A549 (cell line): ENCODE measurements at regions not wholly inside any gene's neighbourhood (a gene's known extent, or its start where the extent isn't known, plus 50 kb on each side); places are given as distances from the start of the nearest gene placed in this dataset.

Source experiments
- ATAC-seq, 2 experiments: fragments of 200-7000 bp in 1 of 2; fragments of >200 bp in 1 of 2; cut with Nextera tagmentation in 1 of 2; cut with Tn5 transposase in 1 of 2; 3 replicates each; pipeline versions ENCODE4 v1.8.0 to v1.9.1; 2018 to 2020; ENCODE audit warnings: mild to moderate bottlenecking in 1 of 2, moderate library complexity in 1 of 2
- CTCF ChIA-PET: fragments of 300-600 bp; sonication (Branson Sonifier 250); formaldehyde crosslinking; extraction: SDS; loops from one replicate; lab custom pipeline; 2021; ENCODE audit warnings: antibody characterized with exemption, inconsistent platforms; lab: Yijun Ruan, JAX
- POLR2A ChIA-PET: fragments of 350-600 bp; formaldehyde crosslinking; extraction: SDS; loops from one replicate; lab custom pipeline; 2021; ENCODE audit warnings: antibody characterized with exemption, inconsistent platforms; lab: Yijun Ruan, JAX
- DNase-seq, 2 experiments: peaks; one replicate each; pipeline versions ENCODE4 v3.0.0 to v3.0.0-alpha.2; 2011 to 2016; ENCODE audit warnings: low read depth in 1 of 2, low spot score in 1 of 2
- FAIRE-seq: peaks from 2 replicates; lab custom pipeline; 2011; peaks lifted over from hg19 to GRCh38; lab: Jason Lieb, UNC
- H3K27ac ChIP-seq, 2 experiments: fragments of >200 bp; sonication (Bioruptor Twin); formaldehyde crosslinking; 3 replicates each; pipeline ENCODE4 v1.5.1; 2016 to 2017
- H3K4me1 ChIP-seq: fragments of >200 bp; sonication (Bioruptor Twin); formaldehyde crosslinking; 3 replicates; pipeline ENCODE4 v1.6.1; 2016
- H3K4me2 ChIP-seq: fragments of >200 bp; sonication (Bioruptor Twin); formaldehyde crosslinking; 3 replicates; pipeline ENCODE4 v1.6.1; 2016
- H3K4me3 ChIP-seq: fragments of >200 bp; sonication (Bioruptor Twin); formaldehyde crosslinking; 3 replicates; pipeline ENCODE4 v1.5.1; 2016
- H3K9me3 ChIP-seq: fragments of >200 bp; sonication (Bioruptor Twin); formaldehyde crosslinking; 3 replicates; pipeline ENCODE4 v1.6.1; 2016
- BHLHE40 ChIP-seq: IDR thresholded peaks from 2 replicates; pipeline ENCODE4 v1.6.1; 2012; ENCODE audit warnings: low read depth, low read length, inconsistent platforms
- CEBPB ChIP-seq, 2 experiments: fragments of >200 bp in 1 of 2; sonication (Bioruptor Twin) in 1 of 2; formaldehyde crosslinking in 1 of 2; IDR thresholded peaks; 2 replicates each; pipeline ENCODE4 v1.6.1; 2012 to 2016
- ELK1 ChIP-seq: fragments of 150-350 bp; IDR thresholded peaks from 2 replicates; pipeline ENCODE4 v1.6.1; 2014; ENCODE audit warnings: low read depth, mild to moderate bottlenecking, low read length
- GATA3 ChIP-seq: IDR thresholded peaks from 2 replicates; pipeline ENCODE4 v1.6.1; 2012; ENCODE audit warnings: borderline replicate concordance
- HES2 ChIP-seq: fragments of >200 bp; sonication (Bioruptor Twin); formaldehyde crosslinking; IDR thresholded peaks from 2 replicates; pipeline ENCODE4 v1.6.1; 2016
- HOXA7 ChIP-seq: fragments of 250-450 bp; sonication (Bioruptor Pico); IDR thresholded peaks from 2 replicates; pipeline ENCODE4 v1.5.0; 2020; ENCODE audit warnings: mild to moderate bottlenecking, moderate library complexity
- JUN ChIP-seq, 2 experiments: fragments of >200 bp; sonication (Bioruptor Twin); formaldehyde crosslinking; IDR thresholded peaks; 2 replicates in 1 of 2; 3 replicates in 1 of 2; pipeline ENCODE4 v1.6.1; 2016 to 2017
- MAFK ChIP-seq: fragments of 450-650 bp; IDR thresholded peaks from 2 replicates; pipeline ENCODE4 v1.6.1; 2014; ENCODE audit not compliant: partially characterized antibody
- MYC ChIP-seq: IDR thresholded peaks from 2 replicates; pipeline ENCODE4 v1.6.1; 2012; ENCODE audit warnings: mild to moderate bottlenecking, inconsistent platforms, low read length, improper control_type of control experiment, borderline replicate concordance
- NPAS2 ChIP-seq: fragments of 250-450 bp; sonication (Bioruptor Pico); IDR thresholded peaks from 2 replicates; pipeline ENCODE4 v1.8.0; 2022; ENCODE audit warnings: mild to moderate bottlenecking, moderate library complexity, borderline replicate concordance
- PBX3 ChIP-seq: IDR thresholded peaks from 2 replicates; pipeline ENCODE4 v1.6.1; 2012
- PHF8 ChIP-seq: fragments of 200-600 bp; sonication (generic); IDR thresholded peaks from 2 replicates; pipeline ENCODE4 v1.6.1; 2016; ENCODE audit warnings: low read depth, mild to moderate bottlenecking, antibody characterized with exemption, moderate library complexity, borderline replicate concordance
- RAD21 ChIP-seq, 2 experiments: fragments of >200 bp in 1 of 2; sonication (Bioruptor Twin) in 1 of 2; formaldehyde crosslinking in 1 of 2; IDR thresholded peaks in 1 of 2; conservative IDR thresholded peaks in 1 of 2; 2 replicates in 1 of 2; 3 replicates in 1 of 2; pipeline ENCODE4 v1.6.1; 2012 to 2018; ENCODE audit warnings: inconsistent platforms in 1 of 2
- RARB ChIP-seq: fragments of 250-450 bp; sonication (Bioruptor Pico); IDR thresholded peaks from 2 replicates; pipeline ENCODE4 v1.8.0; 2021; ENCODE audit warnings: mild to moderate bottlenecking, moderate library complexity
- RCOR1 ChIP-seq: fragments of 150-350 bp; IDR thresholded peaks from 2 replicates; pipeline ENCODE4 v1.6.1; 2014; ENCODE audit warnings: antibody characterized with exemption, low read length, low read depth
- REST ChIP-seq: fragments of 200-600 bp; sonication (generic); IDR thresholded peaks from 2 replicates; pipeline ENCODE4 v1.6.1; 2016; ENCODE audit warnings: antibody characterized with exemption, mild to moderate bottlenecking, moderate library complexity
- RFX5 ChIP-seq: fragments of 450-650 bp; IDR thresholded peaks from 2 replicates; pipeline ENCODE4 v1.7.1; 2014; ENCODE audit warnings: antibody characterized with exemption, mild to moderate bottlenecking, moderate library complexity
- TP53 ChIP-seq: fragments of 250-450 bp; sonication (Bioruptor Pico); IDR thresholded peaks from 2 replicates; pipeline ENCODE4 v1.5.0; 2021; ENCODE audit warnings: mild to moderate bottlenecking, moderate library complexity
- USF2 ChIP-seq: fragments of 450-650 bp; IDR thresholded peaks from 2 replicates; pipeline ENCODE4 v1.6.1; 2014; ENCODE audit warnings: antibody characterized with exemption
- ZNF302 ChIP-seq: fragments of 250-450 bp; sonication (Bioruptor Pico); IDR thresholded peaks from 2 replicates; pipeline ENCODE4 v1.9.0; 2021; ENCODE audit warnings: inconsistent platforms, mild to moderate bottlenecking, moderate library complexity
- WGBS: methylation state at CpG from one replicate; pipeline ENCODE4 v1.1.6; 2017; ENCODE audit errors: missing lambda C conversion rate; 5-methylcytosine and 5-hydroxymethylcytosine counted together

- TF ChIP-seq PHF8 (no peak), MAFK (peak; percentile 28)
- FAIRE-seq: no peak
- Histone ChIP-seq H3K27ac (peak overlapping the region; percentile 47 to 62; a peak in 5 of 6 replicates), H3K9me3 (no peaks in the 10 kb centered on the region), H3K4me1 (peaks cover 19% of the 10 kb centered on the region), H3K4me2 (peak overlapping the region; percentile 7; the same call in 2 of the 3 replicates), H3K4me3 (no peak overlapping the region)
- peak in 1 of 2 experiments; percentile 33 for DNase-seq
- CTCF ChIA-PET: no interaction called here
- 20% methylated on average over 2 of the region's 2 CpGs for WGBS
- POLR2A ChIA-PET: no interaction called here
- peak; percentile 77 to 84 for ATAC-seq
These were observed 411.6 kb downstream of the RND3 start for GRCh38 chr2:150075831-150076230.

GRCh38 chr2:150066490-150066889 is 421.0 kb downstream of the RND3 start:
- Histone ChIP-seq H3K4me2 (no peak overlapping the region), H3K4me1 (no peaks in the 10 kb centered on the region), H3K4me3 (no peak overlapping the region), H3K27ac (no peak overlapping the region), H3K9me3 (no peaks in the 10 kb centered on the region)
- no peak for DNase-seq
- no peak for ATAC-seq
- no peak for FAIRE-seq
- POLR2A ChIA-PET: no interaction called here
- CTCF ChIA-PET: no interaction called here
- TF ChIP-seq ELK1 (no peak), JUN (IDR thresholded peaks at IDR 0.05) (no peak), RAD21 (conservative IDR thresholded peaks at IDR 0.05 in 1 of 2, IDR thresholded peaks at IDR 0.05 in 1 of 2) (no peak), TP53 (CRISPR knock-in tag) (no peak), PBX3 (no peak), BHLHE40 (no peak), USF2 (no peak), RARB (no peak), RCOR1 (no peak), ZNF302 (CRISPR knock-in tag) (no peak), MAFK (no peak)
- 85% methylated on average over 1 of the region's 1 CpG for WGBS

GRCh38 chr2:150063931-150064548 is 423.4 kb downstream of the RND3 start:
- DNase-seq: no peak
- POLR2A ChIA-PET: no interaction called here
- H3K27ac ChIP-seq: no peak overlapping the region
- no peak for TF ChIP-seq HES2
- no peak for TF ChIP-seq NPAS2 (CRISPR knock-in tag)
- TF ChIP-seq CEBPB (IDR thresholded peaks at IDR 0.05): no peak
- TF ChIP-seq REST: no peak
- no peak for TF ChIP-seq RFX5
- no peak for TF ChIP-seq HOXA7 (CRISPR knock-in tag)
- TF ChIP-seq MYC: no peak
- TF ChIP-seq GATA3: no peak
- H3K4me3 ChIP-seq: no peak overlapping the region
- no peak for ATAC-seq
- H3K9me3 ChIP-seq: no peaks in the 10 kb centered on the region
- FAIRE-seq: no peak
- CTCF ChIA-PET: no interaction called here
- H3K4me2 ChIP-seq: no peak overlapping the region
- no peaks in the 10 kb centered on the region for H3K4me1 ChIP-seq
- 89% methylated on average over 6 of the region's 6 CpGs for WGBS
